ENCODE measurements at regions not wholly inside any gene's neighbourhood (a gene's known extent, or its start where the extent isn't known, plus 50 kb on each side); places are given as distances from the start of the nearest gene placed in this dataset.

GRCh38 chr17:16878606-16879005 is 93.3 kb downstream of the TNFRSF13B start:
- Histone ChIP-seq H3K27me3 (replicated peaks in 1 of 2; ENCODE audit: control insufficient read depth in 2 of 2, insufficient read depth in 2 of 2, low read length in 1 of 2) (no peaks in the 10 kb centered on the region; a peak in 1 of 4 replicates), H3K36me3 (ENCODE audit: control insufficient read depth in 2 of 2, insufficient read depth in 2 of 2, low read length in 1 of 2) (no peaks in the 10 kb centered on the region), H3K4me2 (ENCODE audit: control insufficient read depth, insufficient read depth) (no peak overlapping the region), H3K9me3 (replicated peaks; ENCODE audit: control insufficient read depth, insufficient read depth, low read length) (no peaks in the 10 kb centered on the region; the same call in 2 of the 3 replicates), H3K79me2 (ENCODE audit: control insufficient read depth, insufficient read depth, low read length) (no peaks in the 10 kb centered on the region), H3K4me3 (no peak overlapping the region), H2AFZ (ENCODE audit: control insufficient read depth, low read depth, low read length) (no peak overlapping the region), H3K4me1 (ENCODE audit: control insufficient read depth, insufficient read depth, low read length) (no peaks in the 10 kb centered on the region), H3K27ac (ENCODE audit: control insufficient read depth, insufficient read depth) (no peak overlapping the region), H4K20me1 (ENCODE audit: control insufficient read depth, insufficient read depth) (no peaks in the 10 kb centered on the region), H3K9ac (ENCODE audit: control insufficient read depth, insufficient read depth, low read length) (no peak overlapping the region)
- no peak for TF ChIP-seq YY1 (IDR thresholded peaks at IDR 0.05; ENCODE audit: low read depth, low read length)
- no peak for TF ChIP-seq MAX (IDR thresholded peaks at IDR 0.05; ENCODE audit: low read depth, low read length)
- no peak for TF ChIP-seq STAT1 (conservative IDR thresholded peaks at IDR 0.05)
- no peak for TF ChIP-seq RUNX3 (IDR thresholded peaks at IDR 0.05; ENCODE audit: low read length)
- no peak for TF ChIP-seq RAD21 (IDR thresholded peaks at IDR 0.05; ENCODE audit: insufficient read depth, low read depth, low read length)
- no peak for TF ChIP-seq POU2F2 (IDR thresholded peaks at IDR 0.05; ENCODE audit: borderline replicate concordance, low read depth, low read length)
- no peak for TF ChIP-seq HCFC1 (IDR thresholded peaks at IDR 0.05; ENCODE audit: low read length)
- TF ChIP-seq POLR2AphosphoS2 (IDR thresholded peaks at IDR 0.05; ENCODE audit: low read depth, low read length) = no peak
- TF ChIP-seq PML (IDR thresholded peaks at IDR 0.05; ENCODE audit: low read length) = no peak
- no peak for TF ChIP-seq TAF1 (IDR thresholded peaks at IDR 0.05; ENCODE audit: borderline replicate concordance, low read depth, low read length)
- no TSS peak for BruUV-seq (replicated peaks)
- ATAC-seq (no peak), DNase-seq (ENCODE audit: low read depth, low spot score) (no peak), FAIRE-seq (no peak)
- in situ Hi-C loops (cut with MboI) (no loop called here), intact Hi-C loops (cut with micrococcal nuclease; ENCODE audit: unreplicated experiment) (no loop called here)
- ChIA-PET SMC1A (ENCODE audit: uncharacterized antibody, unreplicated experiment) (interaction anchor here (1.3 kb wide), 1 partner anchor 95 kb away, joined by 3 read pairs; no protein-coding TSS in a partner anchor), POLR2A (no interaction called here), CTCF (no interaction called here), RAD21 (ENCODE audit: unreplicated experiment) (interaction anchor here (0.6 kb wide), 1 partner anchor 89 kb away, joined by 3 read pairs; no protein-coding TSS in a partner anchor)
- WGBS (ENCODE audit: insufficient coverage, insufficient replicate concordance, low lambda C conversion rate, missing lambda C conversion rate) = 30% methylated on average over 10 of the region's 10 CpGs

Measured in GM12878 (cell line).